ENCODE measurements at regions not wholly inside any gene's neighbourhood (a gene's known extent, or its start where the extent isn't known, plus 50 kb on each side); places are given as distances from the start of the nearest gene placed in this dataset.
A peak's percentile ranks its signal among the peaks of the same experiment; 100 is the strongest.

- ATAC-seq: no peak
- intact Hi-C loops (cut with DNase I): loop anchor here (10.0 kb wide), 1 partner anchor 263 kb away; no protein-coding TSS in a partner anchor
- DNase-seq (ENCODE audit: missing footprints): no peak
These were observed 293.3 kb upstream of the TFPI start for GRCh38 chr2:187847245-187848208.

- intact Hi-C loops (cut with DNase I): no loop called here
- ATAC-seq: peak; percentile 68
- no peak for DNase-seq (ENCODE audit: missing footprints)
These were observed 297.8 kb upstream of the TFPI start for GRCh38 chr2:187851955-187852561.

GRCh38 chr2:187853381-187853791 lies 299.2 kb upstream of the TFPI start:
- intact Hi-C loops (cut with DNase I): no loop called here
- DNase-seq (ENCODE audit: missing footprints) (no peak), ATAC-seq (no peak)

- DNase-seq (ENCODE audit: missing footprints): no peak
- intact Hi-C loops (cut with DNase I): no loop called here
- ATAC-seq: no peak
These were observed 300.6 kb upstream of the TFPI start for GRCh38 chr2:187854801-187855200.

- DNase-seq (ENCODE audit: missing footprints): no peak
- no peak for ATAC-seq
- intact Hi-C loops (cut with DNase I): no loop called here
These were observed 301.5 kb upstream of the TFPI start for GRCh38 chr2:187855689-187856088.

- ATAC-seq: no peak
- DNase-seq (ENCODE audit: missing footprints): no peak
- intact Hi-C loops (cut with DNase I): no loop called here
These were observed 303.6 kb upstream of the TFPI start for GRCh38 chr2:187857826-187858225.

GRCh38 chr2:187862715-187863114 lies 308.5 kb upstream of the TFPI start:
- ATAC-seq: no peak
- no peak for DNase-seq (ENCODE audit: missing footprints)
- intact Hi-C loops (cut with DNase I): no loop called here

- ATAC-seq (no peak), DNase-seq (ENCODE audit: missing footprints) (no peak)
- intact Hi-C loops (cut with DNase I): no loop called here
These were observed 310.8 kb upstream of the TFPI start for GRCh38 chr2:187865025-187865424.

GRCh38 chr2:187867165-187867564 lies 312.9 kb upstream of the TFPI start:
- ATAC-seq (no peak), DNase-seq (ENCODE audit: missing footprints) (peak; percentile 23)
- intact Hi-C loops (cut with DNase I): no loop called here

GRCh38 chr2:187869195-187869594 lies 315.0 kb upstream of the TFPI start:
- intact Hi-C loops (cut with DNase I): no loop called here
- DNase-seq (ENCODE audit: missing footprints) (no peak), ATAC-seq (no peak)

GRCh38 chr2:187871506-187871905 lies 317.3 kb upstream of the TFPI start:
- DNase-seq (ENCODE audit: missing footprints) (no peak), ATAC-seq (no peak)
- intact Hi-C loops (cut with DNase I): no loop called here

GRCh38 chr2:187873132-187873531 lies 318.9 kb upstream of the TFPI start:
- DNase-seq (ENCODE audit: missing footprints) (no peak), ATAC-seq (no peak)
- intact Hi-C loops (cut with DNase I): no loop called here

GRCh38 chr2:187874786-187875185 lies 320.6 kb upstream of the TFPI start:
- intact Hi-C loops (cut with DNase I): no loop called here
- DNase-seq (ENCODE audit: missing footprints) (no peak), ATAC-seq (no peak)

GRCh38 chr2:187875261-187876141 lies 321.3 kb upstream of the TFPI start:
- no peak for ATAC-seq
- intact Hi-C loops (cut with DNase I): no loop called here
- no peak for DNase-seq (ENCODE audit: missing footprints)

GRCh38 chr2:187876554-187876953 lies 322.3 kb upstream of the TFPI start:
- DNase-seq (ENCODE audit: missing footprints): no peak
- intact Hi-C loops (cut with DNase I): no loop called here
- no peak for ATAC-seq

GRCh38 chr2:187877391-187877790 lies 323.2 kb upstream of the TFPI start:
- DNase-seq (ENCODE audit: missing footprints) (no peak), ATAC-seq (no peak)
- intact Hi-C loops (cut with DNase I): no loop called here

- ATAC-seq (no peak), DNase-seq (ENCODE audit: missing footprints) (no peak)
- intact Hi-C loops (cut with DNase I): no loop called here
These were observed 323.9 kb upstream of the TFPI start for GRCh38 chr2:187878112-187878511.

- DNase-seq (ENCODE audit: missing footprints): no peak
- ATAC-seq: no peak
- intact Hi-C loops (cut with DNase I): no loop called here
These were observed 325.3 kb upstream of the TFPI start for GRCh38 chr2:187879491-187879890.

- intact Hi-C loops (cut with DNase I): no loop called here
- ATAC-seq (no peak), DNase-seq (ENCODE audit: missing footprints) (no peak)
These were observed 329.8 kb upstream of the TFPI start for GRCh38 chr2:187884003-187884402.

Data from Right ventricle myocardium inferior (tissue), 1 donor.